HEK293 (cell line): ENCODE measurements at regions not wholly inside any gene's neighbourhood (a gene's known extent, or its start where the extent isn't known, plus 50 kb on each side); places are given as distances from the start of the nearest gene placed in this dataset.

Experiments
- SETDB1 ChIP-seq: IDR thresholded peaks from one replicate; pipeline ENCODE4 v1.6.1; 2017; ENCODE audit warnings: mild to moderate bottlenecking, low read length, moderate library complexity, mixed read lengths; ENCODE audit not compliant: insufficient read length
- ZBTB1 ChIP-seq: fragments of 450-650 bp; formaldehyde crosslinking; IDR thresholded peaks from 2 replicates; pipeline ENCODE4 v1.5.1; 2016; ENCODE audit warnings: missing biosample characterization, missing genetic modification characterization
- ZNF121 ChIP-seq: fragments of 450-650 bp; formaldehyde crosslinking; IDR thresholded peaks from 2 replicates; pipeline ENCODE4 v1.5.1; 2016; ENCODE audit warnings: missing biosample characterization, missing genetic modification characterization
- ZNF175 ChIP-seq: fragments of 450-650 bp; formaldehyde crosslinking; IDR thresholded peaks from 2 replicates; pipeline ENCODE4 v1.5.1; 2016; ENCODE audit warnings: missing biosample characterization, missing genetic modification characterization
- ZNF19 ChIP-seq: fragments of 450-650 bp; formaldehyde crosslinking; IDR thresholded peaks from 2 replicates; pipeline ENCODE4; 2016; ENCODE audit warnings: missing biosample characterization, missing genetic modification characterization, low read depth
- ZNF23 ChIP-seq: fragments of 450-650 bp; formaldehyde crosslinking; IDR thresholded peaks from 2 replicates; pipeline ENCODE4 v1.5.1; 2016; ENCODE audit warnings: missing biosample characterization, missing genetic modification characterization, borderline replicate concordance
- ZNF391 ChIP-seq: fragments of 450-650 bp; formaldehyde crosslinking; IDR thresholded peaks from 2 replicates; pipeline ENCODE4 v1.5.1; 2016; ENCODE audit warnings: low read depth, missing biosample characterization, missing genetic modification characterization, borderline replicate concordance
- ZNF398 ChIP-seq: fragments of 450-650 bp; formaldehyde crosslinking; IDR thresholded peaks from 2 replicates; pipeline ENCODE4 v1.5.1; 2017; ENCODE audit warnings: missing biosample characterization, missing genetic modification characterization
- ZNF623 ChIP-seq: fragments of 450-650 bp; formaldehyde crosslinking; IDR thresholded peaks from 2 replicates; pipeline ENCODE4 v1.5.1; 2016; ENCODE audit warnings: missing biosample characterization, missing genetic modification characterization

- TF ChIP-seq ZNF623, result no peak
- no peak for TF ChIP-seq SETDB1
- no peak for TF ChIP-seq ZNF121 (tag by site-specific recombination)
- TF ChIP-seq ZBTB1, result no peak
- no peak for TF ChIP-seq ZNF23 (tag by site-specific recombination)
- TF ChIP-seq ZNF391 (tag by site-specific recombination), result no peak
- TF ChIP-seq ZNF175 (tag by site-specific recombination), result no peak
- TF ChIP-seq ZNF398, result no peak
- TF ChIP-seq ZNF19 (tag by site-specific recombination), result no peak
Observed at GRCh38 chr1:206411321-206411720, 59.0 kb upstream of the IKBKE start.
